HG02840 (cell line): ENCODE measurements at regions not wholly inside any gene's neighbourhood (a gene's known extent, or its start where the extent isn't known, plus 50 kb on each side); places are given as distances from the start of the nearest gene placed in this dataset.
"Not testable (repeated sequence)": the region's sequence is repeated elsewhere in the genome, so short reads cannot be mapped to it uniquely, and the experiment has no call there.

Experiments used
- ATAC-seq: cut with Tn5 transposase; IDR thresholded peaks from one replicate; pipeline ENCODE4 v1.9.1; 2021; ENCODE audit warnings: mild to moderate bottlenecking, moderate library complexity, moderate number of reproducible peaks; ENCODE audit not compliant: unreplicated experiment, low FRiP score

DNA sequence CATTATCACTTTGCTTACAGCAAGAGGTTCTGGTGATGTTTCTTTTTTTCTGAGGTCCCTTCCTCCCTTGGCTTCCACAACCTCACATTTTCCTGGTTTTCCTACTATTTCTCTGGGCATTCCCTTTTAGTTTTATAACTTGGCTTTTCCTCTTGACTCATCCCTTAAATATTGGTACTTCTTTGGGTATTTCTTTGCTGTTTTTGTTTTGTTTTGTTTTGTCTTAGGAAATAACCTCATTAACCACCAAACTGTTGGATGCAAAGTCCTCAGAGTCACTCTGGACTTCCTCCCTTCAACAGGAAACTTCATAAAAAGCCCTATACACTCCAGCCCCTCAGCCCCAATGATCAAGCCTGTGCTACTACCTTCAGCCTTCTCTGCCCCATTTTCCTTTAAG, 211.1 kb downstream of the DUSP10 start:
- no peak for ATAC-seq

GRCh38 chr1:221532071-221532773, 209.7 kb downstream of the DUSP10 start:
- ATAC-seq, result no peak

- ATAC-seq, result no peak
Observed at GRCh38 chr1:221541296-221541695, 200.6 kb downstream of the DUSP10 start.

GRCh38 chr1:221543529-221544120, 198.3 kb downstream of the DUSP10 start:
- ATAC-seq, result no peak

- ATAC-seq, result no peak
Observed at GRCh38 chr1:221548942-221549341, 192.9 kb downstream of the DUSP10 start.

- ATAC-seq, result no peak
Observed at GRCh38 chr1:221549815-221550214, 192.1 kb downstream of the DUSP10 start.

GRCh38 chr1:221552792-221553191, 189.1 kb downstream of the DUSP10 start:
- ATAC-seq, result not testable (repeated sequence)

DNA sequence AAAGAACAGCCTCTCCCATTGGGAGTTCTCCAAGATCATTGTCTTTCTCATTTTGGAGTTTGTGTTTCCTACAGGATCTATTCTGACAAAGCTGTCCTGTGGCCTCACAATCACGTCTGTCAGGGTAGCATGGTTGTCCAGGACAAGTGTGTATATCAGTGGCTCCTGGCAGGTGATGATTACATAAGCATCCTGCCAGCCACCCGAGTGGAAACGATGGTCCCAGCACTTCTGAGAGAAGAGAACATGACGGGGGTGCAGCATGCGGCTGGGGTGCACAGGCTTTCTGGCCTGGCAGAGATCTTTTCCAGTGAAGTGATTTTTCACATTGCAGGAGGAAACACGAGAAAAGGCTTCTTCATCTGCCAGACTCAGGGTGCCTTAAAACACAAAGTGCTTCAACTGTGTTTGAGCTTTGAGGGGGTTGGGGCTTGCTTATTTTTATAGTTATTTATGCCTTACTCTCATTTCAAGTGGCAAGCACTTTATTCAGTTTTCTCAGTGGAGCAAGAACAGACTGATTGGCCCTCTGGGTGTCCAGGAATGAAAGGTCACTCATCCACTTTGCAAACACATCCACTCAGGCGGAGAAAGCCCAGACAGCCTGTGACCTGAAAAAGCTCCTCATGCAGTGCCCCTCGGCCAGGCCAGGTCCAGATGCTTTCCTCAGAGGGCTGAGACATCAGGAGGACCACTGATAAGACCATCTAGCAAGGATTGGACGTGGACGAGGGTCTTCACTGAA, 186.0 kb downstream of the DUSP10 start:
- no peak for ATAC-seq

GRCh38 chr1:221556435-221556834, 185.5 kb downstream of the DUSP10 start:
- no peak for ATAC-seq

- no peak for ATAC-seq
Observed at GRCh38 chr1:221557013-221557412, 184.9 kb downstream of the DUSP10 start.

DNA sequence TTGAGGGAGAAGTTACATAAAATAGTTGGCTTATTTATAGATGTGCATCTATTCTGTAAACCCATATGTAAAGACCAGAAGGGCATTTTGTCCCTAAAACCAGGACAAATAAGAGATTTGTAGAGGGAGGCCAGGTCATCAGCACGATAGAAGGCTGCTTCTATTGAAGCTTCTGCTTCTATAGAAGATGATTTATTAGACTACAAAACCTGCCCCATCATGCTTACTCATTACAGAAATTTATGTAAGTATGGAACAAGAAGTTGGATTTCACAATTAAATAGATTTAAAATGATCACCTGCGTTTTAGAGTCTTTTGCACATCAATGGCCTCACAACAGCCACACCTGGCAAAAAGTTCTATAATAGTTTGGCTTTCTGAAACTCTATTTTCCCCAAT, 183.5 kb downstream of the DUSP10 start:
- ATAC-seq, result no peak

- no peak for ATAC-seq
Observed at GRCh38 chr1:221559911-221560310, 182.0 kb downstream of the DUSP10 start.

DNA sequence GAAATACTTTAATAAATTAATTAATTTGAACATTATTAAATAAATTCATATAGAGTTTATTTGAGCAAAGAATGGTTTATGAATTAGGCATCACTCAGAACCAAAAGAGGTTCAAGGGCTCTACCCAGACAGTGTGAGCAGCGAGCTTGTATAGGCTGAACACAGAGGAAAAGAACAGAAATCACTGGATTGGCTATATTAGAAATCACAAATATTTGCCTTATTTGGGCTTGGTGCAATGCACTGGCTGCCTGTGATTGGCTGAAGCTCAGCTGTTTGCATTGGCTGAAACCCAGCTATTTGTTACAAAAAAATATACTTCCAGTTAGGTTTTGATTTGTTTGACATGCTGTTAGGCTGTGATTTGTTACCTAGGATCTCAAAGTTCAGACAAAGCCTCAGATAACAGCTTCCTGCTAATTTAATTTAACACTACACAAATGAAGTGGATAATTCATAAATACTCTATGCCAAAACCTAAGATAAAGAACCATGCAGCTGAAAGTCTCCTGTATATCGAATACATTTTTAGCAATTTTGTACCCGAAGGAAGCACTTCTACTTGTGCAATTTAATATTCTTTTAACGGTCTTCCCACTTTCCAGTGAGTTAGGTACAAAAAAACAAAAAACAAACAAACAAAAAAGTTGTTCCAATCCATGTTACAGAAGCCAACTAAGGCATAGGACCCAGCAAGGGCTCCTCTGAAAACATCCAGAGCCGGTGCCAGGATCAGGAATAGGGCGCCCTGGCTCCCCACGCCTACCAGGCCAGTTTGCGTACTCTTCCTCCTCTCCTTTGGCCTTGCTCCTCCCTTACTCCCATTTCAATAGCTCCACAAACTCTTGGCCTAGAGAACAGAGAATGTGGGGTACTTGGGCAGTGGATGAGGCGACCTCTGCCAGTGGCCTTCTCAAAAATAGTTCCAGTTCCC, 179.1 kb downstream of the DUSP10 start:
- ATAC-seq, result no peak

GRCh38 chr1:221563476-221563921, 178.4 kb downstream of the DUSP10 start:
- ATAC-seq, result no peak

- no peak for ATAC-seq
Observed at GRCh38 chr1:221564891-221565290, 177.0 kb downstream of the DUSP10 start.

DNA sequence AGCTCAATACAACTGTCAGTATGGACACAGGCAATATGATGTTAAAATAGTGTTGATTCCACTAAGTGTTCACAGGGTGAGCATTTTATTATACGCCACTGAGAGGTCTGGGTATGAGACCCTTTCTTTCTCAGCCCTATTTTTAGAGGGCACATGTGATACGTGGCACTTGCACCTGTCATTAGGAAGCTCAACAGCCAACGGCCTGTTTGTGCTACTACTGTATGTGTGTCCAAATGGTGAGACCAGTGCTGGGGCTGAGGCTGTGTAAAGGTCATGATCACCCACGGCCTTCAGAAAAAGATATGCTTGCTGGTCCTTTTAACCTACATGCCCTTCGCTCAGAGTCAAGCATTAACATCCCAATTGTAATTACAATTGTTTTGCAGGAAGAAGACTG, 176.2 kb downstream of the DUSP10 start:
- no peak for ATAC-seq

DNA sequence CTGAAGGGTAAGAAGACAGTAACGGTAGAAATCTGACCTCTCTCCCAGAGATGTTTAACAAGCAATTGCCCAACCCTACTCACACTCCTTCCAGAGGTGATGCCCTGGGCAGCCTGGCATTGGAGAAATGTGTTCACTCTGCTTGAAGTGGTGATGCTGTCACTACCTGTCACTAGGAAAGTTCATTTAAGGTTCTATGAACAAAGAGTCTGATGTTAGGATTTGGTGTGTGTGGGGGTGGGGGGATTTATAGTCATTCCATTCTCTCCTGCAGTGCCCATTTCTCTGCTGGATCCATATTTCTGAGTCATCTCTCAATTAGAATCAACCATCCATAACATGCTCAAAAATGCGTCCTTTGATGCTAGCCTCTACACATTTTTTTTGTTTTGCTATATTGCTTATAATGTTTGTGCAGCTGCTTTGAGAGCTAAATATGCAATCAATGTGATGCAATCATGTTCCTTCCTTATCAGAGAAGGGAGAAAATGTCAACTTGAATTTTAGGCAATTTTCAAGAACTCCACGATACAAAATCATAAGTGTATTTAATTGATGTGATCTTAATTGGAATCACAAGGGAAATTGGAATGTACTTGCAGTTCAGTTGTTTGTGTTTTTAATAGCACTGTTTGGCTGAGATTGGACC, 173.9 kb downstream of the DUSP10 start:
- no peak for ATAC-seq

DNA sequence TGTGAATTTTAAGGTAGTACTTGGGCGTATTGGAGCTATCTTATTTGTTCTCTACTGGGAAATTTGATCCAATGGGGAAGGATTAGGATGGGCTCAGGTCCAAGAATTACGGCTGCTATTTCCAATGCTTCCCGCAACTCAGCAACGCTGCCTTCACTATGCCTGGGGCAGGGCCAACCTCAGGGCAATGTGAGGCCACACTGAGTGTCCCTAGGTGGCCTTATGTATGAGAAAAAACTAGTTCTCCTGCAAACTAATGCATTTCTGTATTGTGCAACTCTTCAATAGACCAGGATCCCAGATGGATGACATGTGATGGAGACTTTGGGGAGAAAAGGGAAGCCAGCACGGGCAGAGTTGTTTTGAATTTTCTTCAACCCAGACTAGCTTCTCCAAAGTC, 168.1 kb downstream of the DUSP10 start:
- no peak for ATAC-seq

DNA sequence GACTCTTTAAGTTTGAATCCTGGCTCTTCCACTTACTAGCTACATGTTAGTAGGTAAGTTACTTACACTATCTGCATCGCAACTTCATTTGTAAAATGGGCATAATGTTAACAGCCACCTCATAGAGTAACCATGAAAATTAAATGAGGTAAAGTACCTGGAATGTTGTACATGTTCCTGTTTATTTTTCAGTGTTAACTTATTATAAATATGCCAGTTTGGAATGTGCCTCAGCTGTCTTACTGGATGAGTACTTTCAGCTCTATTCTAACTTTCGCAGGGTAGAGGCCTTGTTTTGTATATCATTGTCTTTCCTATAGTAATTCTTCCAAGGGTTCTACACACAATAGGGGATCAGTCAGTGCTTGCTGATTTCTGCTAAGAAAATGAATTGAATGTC, 167.4 kb downstream of the DUSP10 start:
- no peak for ATAC-seq

- ATAC-seq, result no peak
Observed at GRCh38 chr1:221575605-221576004, 166.3 kb downstream of the DUSP10 start.
